HCT116 (cell line): ENCODE measurements at regions not wholly inside any gene's neighbourhood (a gene's known extent, or its start where the extent isn't known, plus 50 kb on each side); places are given as distances from the start of the nearest gene placed in this dataset.

ENCODE experiments used
- ATAC-seq: fragments of 200-7000 bp; cut with Tn5 transposase; 2 replicates; pipeline ENCODE4 v1.9.1; 2020; ENCODE audit warnings: mild to moderate bottlenecking, moderate library complexity
- BruUV-seq: library from RNA; stranded (reverse); fragments of 400-500 nt; replicated peaks from 2 replicates; lab custom pipeline; 2021; lab: Mats Ljungman, UMichigan
- CTCF ChIA-PET: fragments of 300-600 bp; sonication (Branson Sonifier 250); formaldehyde crosslinking; loops from one replicate; lab custom pipeline; 2021; ENCODE audit warnings: antibody characterized with exemption; lab: Charles Lee
- POLR2A ChIA-PET: fragments of 300-600, 350-600 bp; sonication (Branson Sonifier 250); formaldehyde crosslinking; loops from one replicate; lab custom pipeline; 2021; ENCODE audit warnings: antibody characterized with exemption; lab: Charles Lee
- RAD21 ChIA-PET, 2 experiments: fragments of 300-600 bp; sonication (Branson Sonifier 250); formaldehyde crosslinking; loops; one replicate each; lab custom pipeline; 2023; ENCODE audit warnings: low total read pairs in 2 of 2; ENCODE audit not compliant: uncharacterized antibody in 2 of 2, unreplicated experiment in 2 of 2, low non-redundant PET in 1 of 2; lab: Charles Lee
- DNase-seq: peaks from one replicate; pipeline ENCODE4 v3.0.0-alpha.2; 2010; ENCODE audit warnings: low read depth, low spot score
- H2AFZ ChIP-seq: fragments of 200-600 bp; shearing (Covaris generic), sonication (generic); 2 replicates; pipeline ENCODE4 v1.6.1; 2017; ENCODE audit warnings: low read depth, mixed run types, mixed read lengths, antibody characterized with exemption, low read length; ENCODE audit not compliant: poor library complexity, severe bottlenecking
- H3K27ac ChIP-seq: 2 replicates; pipeline ENCODE4 v1.5.1; 2012; ENCODE audit warnings: low read depth, low read length
- H3K27me3 ChIP-seq: fragments of 200-600 bp; sonication (generic); 2 replicates; pipeline ENCODE4 v1.6.1; 2016; ENCODE audit warnings: mixed run types, low read length, mixed read lengths; ENCODE audit not compliant: insufficient read depth
- H3K36me3 ChIP-seq, 2 experiments: fragments of 200-500 bp in 1 of 2; fragments of 200-600 bp in 1 of 2; sonication (Bioruptor generic) in 1 of 2; sonication (generic) in 1 of 2; 2 replicates each; pipeline versions ENCODE4 v1.5.1 to v1.6.1; 2014 to 2016; ENCODE audit warnings: low read length in 2 of 2, inconsistent platforms in 1 of 2, mixed read lengths in 1 of 2, mixed run types in 1 of 2; ENCODE audit not compliant: insufficient read depth in 2 of 2, control insufficient read depth in 1 of 2
- H3K4me1 ChIP-seq, 2 experiments: fragments of 200-600 bp in 1 of 2; sonication (generic) in 1 of 2; 2 replicates each; pipeline versions ENCODE4 v1.5.1 to v1.6.1; 2012 to 2017; ENCODE audit warnings: low read length in 2 of 2, inconsistent platforms in 1 of 2, mild to moderate bottlenecking in 1 of 2, mixed read lengths in 1 of 2, mixed run types in 1 of 2, moderate library complexity in 1 of 2; ENCODE audit not compliant: insufficient read depth in 2 of 2, control insufficient read depth in 1 of 2
- H3K4me2 ChIP-seq: fragments of 200-600 bp; sonication (generic); 2 replicates; pipeline ENCODE4 v1.6.1; 2017; ENCODE audit warnings: mixed run types, low read length, mixed read lengths
- H3K4me3 ChIP-seq, 2 experiments: fragments of 200-600 bp in 1 of 2; sonication (generic) in 1 of 2; replicated peaks in 1 of 2; 2 replicates each; pipeline ENCODE4 v1.5.1; 2011 to 2016; ENCODE audit warnings: low read length in 2 of 2, control low read depth in 1 of 2, low read depth in 1 of 2, mild to moderate bottlenecking in 1 of 2, mixed read lengths in 1 of 2, mixed run types in 1 of 2
- H3K79me2 ChIP-seq: fragments of 200-600 bp; sonication (generic); 2 replicates; pipeline ENCODE4 v1.6.1; 2017; ENCODE audit warnings: mild to moderate bottlenecking, mixed run types, low read length, moderate library complexity, mixed read lengths; ENCODE audit not compliant: insufficient read depth
- H3K9ac ChIP-seq: fragments of 200-600 bp; sonication (generic); 2 replicates; pipeline ENCODE4 v1.6.1; 2016; ENCODE audit warnings: low read length, mixed read lengths
- H3K9me2 ChIP-seq: fragments of 200-600 bp; sonication (generic), shearing (Covaris generic); 2 replicates; pipeline ENCODE4 v1.6.1; 2017; ENCODE audit warnings: mixed run types, mild to moderate bottlenecking, moderate library complexity; ENCODE audit not compliant: insufficient read depth
- H3K9me3 ChIP-seq, 2 experiments: fragments of 200-500 bp in 1 of 2; fragments of 200-600 bp in 1 of 2; sonication (Bioruptor generic) in 1 of 2; sonication (generic) in 1 of 2; 2 replicates each; pipeline ENCODE4 v1.6.1; 2014 to 2017; ENCODE audit warnings: low read length in 2 of 2, mixed read lengths in 2 of 2, inconsistent platforms in 1 of 2, low read depth in 1 of 2, mild to moderate bottlenecking in 1 of 2, mixed run types in 1 of 2, moderate library complexity in 1 of 2; ENCODE audit not compliant: control insufficient read depth in 1 of 2, insufficient read depth in 1 of 2
- H4K20me1 ChIP-seq: fragments of 200-600 bp; sonication (generic), shearing (Covaris generic); 2 replicates; pipeline ENCODE4 v1.6.1; 2017; ENCODE audit warnings: mixed run types, mild to moderate bottlenecking, moderate library complexity; ENCODE audit not compliant: insufficient read depth
- CEBPB ChIP-seq: IDR thresholded peaks from 2 replicates; pipeline ENCODE4 v1.6.1; 2012; ENCODE audit warnings: low read depth
- EGR1 ChIP-seq: IDR thresholded peaks from 2 replicates; pipeline ENCODE4 v1.6.1; 2012; ENCODE audit warnings: low read depth
- FOSL1 ChIP-seq: IDR thresholded peaks from 2 replicates; pipeline ENCODE4 v1.6.1; 2012; ENCODE audit warnings: low read depth
- JUND ChIP-seq: IDR thresholded peaks from 2 replicates; pipeline ENCODE4 v1.6.1; 2012
- RAD21 ChIP-seq: IDR thresholded peaks from 2 replicates; pipeline ENCODE4 v1.6.1; 2012; ENCODE audit warnings: low read depth, mild to moderate bottlenecking
- SIN3A ChIP-seq: IDR thresholded peaks from 2 replicates; pipeline ENCODE4 v1.6.1; 2012; ENCODE audit warnings: low read depth
- SP1 ChIP-seq: IDR thresholded peaks from 2 replicates; pipeline ENCODE4 v1.6.1; 2012; ENCODE audit warnings: low read depth
- SRF ChIP-seq: IDR thresholded peaks from 2 replicates; pipeline ENCODE4 v1.6.1; 2012; ENCODE audit warnings: low read depth
- YY1 ChIP-seq: IDR thresholded peaks from 2 replicates; pipeline ENCODE4 v1.6.1; 2011; ENCODE audit warnings: low read length, low read depth, moderate library complexity, mild to moderate bottlenecking; ENCODE audit not compliant: insufficient replicate concordance; ENCODE audit errors: extremely low read depth
- ZNF274 ChIP-seq: fragments of 200-500 bp; sonication (Bioruptor generic); IDR thresholded peaks from 2 replicates; pipeline ENCODE4 v1.6.1; 2014; ENCODE audit warnings: mild to moderate bottlenecking, low read depth, low read length, inconsistent platforms
- intact Hi-C: fragments of 100-400 bp; cut with micrococcal nuclease; formaldehyde crosslinking; loops from 2 replicates; pipeline ENCODE4 v1.10.0; 2022
- TF ChIP-seq, protein P1 (sequence below), 3 experiments: fragments of 200-600 bp in 1 of 3; sonication (generic) in 1 of 3; IDR thresholded peaks in 2 of 3; conservative IDR thresholded peaks in 1 of 3; 2 replicates each; pipeline ENCODE4 v1.5.1; 2012 to 2017; ENCODE audit warnings: low read depth in 2 of 3, low read length in 2 of 3, antibody characterized with exemption in 1 of 3, borderline replicate concordance in 1 of 3, control low read depth in 1 of 3, mild to moderate bottlenecking in 1 of 3, mixed read lengths in 1 of 3, mixed run types in 1 of 3, moderate library complexity in 1 of 3; ENCODE audit not compliant: insufficient read depth in 1 of 3
- TF ChIP-seq, protein P2 (sequence below): IDR thresholded peaks from 2 replicates; pipeline ENCODE4 v1.6.1; 2012; ENCODE audit warnings: low read depth
- TF ChIP-seq, protein P3 (sequence below): IDR thresholded peaks from 2 replicates; pipeline ENCODE4 v1.6.1; 2012

DNA sequence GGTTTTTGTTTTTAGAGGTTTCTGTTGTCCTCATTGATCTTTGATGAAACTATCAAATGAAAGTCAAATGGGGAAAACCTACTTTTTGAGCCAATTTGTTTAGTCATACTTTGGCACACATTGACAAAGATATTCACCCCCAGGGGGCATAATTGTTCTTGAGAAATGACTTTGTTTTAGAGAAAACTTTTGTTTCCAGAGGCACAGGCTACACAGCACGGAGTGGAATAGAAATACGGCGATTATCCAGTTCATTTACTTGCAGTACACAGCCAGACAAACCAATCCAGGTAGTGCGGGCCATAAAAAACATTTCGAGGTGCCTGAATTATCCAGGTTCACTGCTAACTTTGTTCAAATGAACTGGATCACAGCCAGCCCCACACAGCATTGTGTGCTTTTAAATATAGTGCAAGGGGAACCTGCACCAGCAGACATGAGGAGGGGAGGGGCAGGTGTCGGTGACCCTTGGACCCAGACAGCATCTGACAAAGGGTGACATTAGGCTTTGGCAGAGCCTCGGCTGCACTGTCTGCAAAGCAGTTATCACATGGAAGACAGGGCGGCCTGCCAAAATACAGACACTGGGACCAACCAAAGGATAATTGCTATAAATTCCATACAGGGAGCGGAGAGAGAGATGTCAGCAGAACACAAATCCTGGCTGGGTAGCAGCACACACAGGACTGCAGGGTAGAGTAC, 179.6 kb upstream of the NOCT start:
- Histone ChIP-seq H3K36me3 (no peaks in the 10 kb centered on the region), H3K27ac (no peak overlapping the region)
- BruUV-seq, result no TSS peak
- TF ChIP-seq, protein P1, sequence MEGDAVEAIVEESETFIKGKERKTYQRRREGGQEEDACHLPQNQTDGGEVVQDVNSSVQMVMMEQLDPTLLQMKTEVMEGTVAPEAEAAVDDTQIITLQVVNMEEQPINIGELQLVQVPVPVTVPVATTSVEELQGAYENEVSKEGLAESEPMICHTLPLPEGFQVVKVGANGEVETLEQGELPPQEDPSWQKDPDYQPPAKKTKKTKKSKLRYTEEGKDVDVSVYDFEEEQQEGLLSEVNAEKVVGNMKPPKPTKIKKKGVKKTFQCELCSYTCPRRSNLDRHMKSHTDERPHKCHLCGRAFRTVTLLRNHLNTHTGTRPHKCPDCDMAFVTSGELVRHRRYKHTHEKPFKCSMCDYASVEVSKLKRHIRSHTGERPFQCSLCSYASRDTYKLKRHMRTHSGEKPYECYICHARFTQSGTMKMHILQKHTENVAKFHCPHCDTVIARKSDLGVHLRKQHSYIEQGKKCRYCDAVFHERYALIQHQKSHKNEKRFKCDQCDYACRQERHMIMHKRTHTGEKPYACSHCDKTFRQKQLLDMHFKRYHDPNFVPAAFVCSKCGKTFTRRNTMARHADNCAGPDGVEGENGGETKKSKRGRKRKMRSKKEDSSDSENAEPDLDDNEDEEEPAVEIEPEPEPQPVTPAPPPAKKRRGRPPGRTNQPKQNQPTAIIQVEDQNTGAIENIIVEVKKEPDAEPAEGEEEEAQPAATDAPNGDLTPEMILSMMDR (IDR thresholded peaks at IDR 0.05 in 2 of 3, conservative IDR thresholded peaks at IDR 0.05 in 1 of 3; ENCODE audit: borderline replicate concordance in 1 of 3, insufficient read depth in 1 of 3, low read depth in 2 of 3, low read length in 2 of 3), result peak in 2 of 3 experiments; percentile 8 to 20; a peak in 2 of 6 replicates
- TF ChIP-seq CEBPB (no peak), RAD21 (peak; percentile 31; the same call in 1 of the 2 replicates)
- TF ChIP-seq, all 23 proteins: peak for 2
- Histone ChIP-seq H3K9ac (no peak overlapping the region), H3K9me3 (no peaks in the 10 kb centered on the region), H3K27me3 (no peaks in the 10 kb centered on the region), H2AFZ (no peak overlapping the region), H4K20me1 (no peaks in the 10 kb centered on the region), H3K4me1 (0 out of 4 replicates have a peak, but pooled peaks cover 0 to 3% of the 10 kb centered on the region in 2 experiments), H3K9me2 (no peaks in the 10 kb centered on the region), H3K4me2 (no peak overlapping the region), H3K79me2 (no peaks in the 10 kb centered on the region), H3K4me3 (no peak overlapping the region)
- DNase-seq, result no peak
- ChIA-PET RAD21 (no interaction called here), CTCF (no interaction called here), POLR2A (no interaction called here)
- intact Hi-C loops, result no loop called here
- no peak for ATAC-seq

DNA sequence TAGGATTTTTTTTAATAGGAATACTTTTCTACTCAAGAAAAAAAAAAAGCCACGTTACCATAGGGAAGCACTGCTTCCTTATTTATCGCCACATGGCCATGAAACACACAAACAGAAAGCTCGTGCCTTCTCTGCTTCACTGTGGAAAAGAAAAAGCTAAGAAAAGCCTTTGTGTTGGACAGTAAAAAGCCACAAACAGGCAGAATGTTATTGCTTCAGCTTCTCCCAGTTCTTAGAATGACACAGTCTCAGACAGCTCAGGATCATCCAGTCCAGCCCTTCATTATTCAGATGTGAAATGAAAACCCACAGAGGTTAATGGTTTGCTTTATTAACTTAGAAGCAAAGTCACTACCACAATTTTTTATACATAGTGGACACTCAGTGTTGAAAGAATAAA, 181.6 kb upstream of the NOCT start:
- intact Hi-C loops, result no loop called here
- H3K9ac ChIP-seq, result no peak overlapping the region
- no peaks in the 10 kb centered on the region for H3K79me2 ChIP-seq
- no peak overlapping the region for H3K27ac ChIP-seq
- H3K4me2 ChIP-seq, result no peak overlapping the region
- RAD21 ChIA-PET, result no interaction called here
- no peaks in the 10 kb centered on the region for H3K27me3 ChIP-seq
- H3K4me3 ChIP-seq, result no peak overlapping the region
- no peaks in the 10 kb centered on the region for H4K20me1 ChIP-seq
- ATAC-seq (no peak), DNase-seq (no peak)
- POLR2A ChIA-PET, result no interaction called here
- H3K4me1 ChIP-seq, result 0 out of 4 replicates have a peak, but pooled peaks cover 0 to 3% of the 10 kb centered on the region in 2 experiments
- no TSS peak for BruUV-seq
- CTCF ChIA-PET, result interaction anchor here (1.0 kb wide), 1 partner anchor 37 kb away, joined by 4 read pairs; no protein-coding TSS in a partner anchor
- no peaks in the 10 kb centered on the region for H3K36me3 ChIP-seq
- no peak overlapping the region for H2AFZ ChIP-seq
- H3K9me3 ChIP-seq, result no peaks in the 10 kb centered on the region
- H3K9me2 ChIP-seq, result no peaks in the 10 kb centered on the region
- TF ChIP-seq SRF, result no peak
- TF ChIP-seq, protein P2, sequence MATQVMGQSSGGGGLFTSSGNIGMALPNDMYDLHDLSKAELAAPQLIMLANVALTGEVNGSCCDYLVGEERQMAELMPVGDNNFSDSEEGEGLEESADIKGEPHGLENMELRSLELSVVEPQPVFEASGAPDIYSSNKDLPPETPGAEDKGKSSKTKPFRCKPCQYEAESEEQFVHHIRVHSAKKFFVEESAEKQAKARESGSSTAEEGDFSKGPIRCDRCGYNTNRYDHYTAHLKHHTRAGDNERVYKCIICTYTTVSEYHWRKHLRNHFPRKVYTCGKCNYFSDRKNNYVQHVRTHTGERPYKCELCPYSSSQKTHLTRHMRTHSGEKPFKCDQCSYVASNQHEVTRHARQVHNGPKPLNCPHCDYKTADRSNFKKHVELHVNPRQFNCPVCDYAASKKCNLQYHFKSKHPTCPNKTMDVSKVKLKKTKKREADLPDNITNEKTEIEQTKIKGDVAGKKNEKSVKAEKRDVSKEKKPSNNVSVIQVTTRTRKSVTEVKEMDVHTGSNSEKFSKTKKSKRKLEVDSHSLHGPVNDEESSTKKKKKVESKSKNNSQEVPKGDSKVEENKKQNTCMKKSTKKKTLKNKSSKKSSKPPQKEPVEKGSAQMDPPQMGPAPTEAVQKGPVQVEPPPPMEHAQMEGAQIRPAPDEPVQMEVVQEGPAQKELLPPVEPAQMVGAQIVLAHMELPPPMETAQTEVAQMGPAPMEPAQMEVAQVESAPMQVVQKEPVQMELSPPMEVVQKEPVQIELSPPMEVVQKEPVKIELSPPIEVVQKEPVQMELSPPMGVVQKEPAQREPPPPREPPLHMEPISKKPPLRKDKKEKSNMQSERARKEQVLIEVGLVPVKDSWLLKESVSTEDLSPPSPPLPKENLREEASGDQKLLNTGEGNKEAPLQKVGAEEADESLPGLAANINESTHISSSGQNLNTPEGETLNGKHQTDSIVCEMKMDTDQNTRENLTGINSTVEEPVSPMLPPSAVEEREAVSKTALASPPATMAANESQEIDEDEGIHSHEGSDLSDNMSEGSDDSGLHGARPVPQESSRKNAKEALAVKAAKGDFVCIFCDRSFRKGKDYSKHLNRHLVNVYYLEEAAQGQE, result no peak
- no peak for TF ChIP-seq EGR1
- TF ChIP-seq ZNF274, result no peak
- TF ChIP-seq, protein P3, sequence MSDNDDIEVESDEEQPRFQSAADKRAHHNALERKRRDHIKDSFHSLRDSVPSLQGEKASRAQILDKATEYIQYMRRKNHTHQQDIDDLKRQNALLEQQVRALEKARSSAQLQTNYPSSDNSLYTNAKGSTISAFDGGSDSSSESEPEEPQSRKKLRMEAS, result no peak
- no peak for TF ChIP-seq SIN3A
- no peak for TF ChIP-seq RAD21
- TF ChIP-seq FOSL1, result no peak
- no peak for TF ChIP-seq SP1
- no peak for TF ChIP-seq YY1
- no peak for TF ChIP-seq JUND
